Heart left ventricle (tissue), 16 donors: ENCODE measurements at regions not wholly inside any gene's neighbourhood (a gene's known extent, or its start where the extent isn't known, plus 50 kb on each side); places are given as distances from the start of the nearest gene placed in this dataset.

ENCODE experiments used
- ATAC-seq, 4 donors: fragments of 200-7000 bp; cut with Tn5 transposase; one replicate each; pipeline ENCODE4 v1.9.1; 2020 to 2022; ENCODE audit warnings: moderate library complexity in 4 of 4, mild to moderate bottlenecking in 3 of 4, moderate number of reproducible peaks in 1 of 4
- DNase-seq, 5 donors: peaks; one replicate each; pipeline ENCODE4 v3.0.0-alpha.2; 2020
- H3K27ac ChIP-seq, 12 donors: fragments of 200-600 bp; sonication (generic) in 4 of 12; one replicate each; pipeline versions ENCODE4 v1.5.0 to v1.8.0; 2016 to 2022; ENCODE audit warnings: mild to moderate bottlenecking in 2 of 12
- H3K27me3 ChIP-seq, 9 donors: fragments of 200-600 bp; sonication (generic) in 2 of 9; one replicate each; pipeline versions ENCODE4 v1.5.1 to v1.8.0; 2016 to 2022; ENCODE audit warnings: mild to moderate bottlenecking in 3 of 9
- H3K36me3 ChIP-seq, 9 donors: fragments of 200-600 bp; sonication (generic) in 2 of 9; one replicate each; pipeline versions ENCODE4 v1.5.0 to v1.8.0; 2018 to 2022; ENCODE audit warnings: mild to moderate bottlenecking in 2 of 9
- H3K4me1 ChIP-seq, 12 donors: fragments of 200-600 bp; sonication (generic) in 4 of 12; one replicate each; pipeline versions ENCODE4 v1.5.0 to v1.8.0; 2016 to 2022; ENCODE audit warnings: mild to moderate bottlenecking in 3 of 12
- H3K4me3 ChIP-seq, 12 donors: fragments of 200-600 bp; sonication (generic) in 4 of 12; one replicate each; pipeline versions ENCODE4 v1.5.0 to v1.8.0; 2017 to 2022; ENCODE audit warnings: mild to moderate bottlenecking in 9 of 12, moderate library complexity in 4 of 12
- H3K9me3 ChIP-seq, 12 donors: fragments of 200-600 bp; sonication (generic) in 4 of 12; one replicate each; pipeline versions ENCODE4 v1.5.0 to v1.8.0; 2016 to 2022; ENCODE audit warnings: mild to moderate bottlenecking in 1 of 12
- CTCF ChIP-seq, 12 donors: fragments of 200-600 bp; sonication (generic) in 4 of 12; IDR thresholded peaks; one replicate each; pipeline versions ENCODE4 v1.5.0 to v1.8.0; 2018 to 2022; ENCODE audit warnings: antibody characterized with exemption in 12 of 12, mild to moderate bottlenecking in 5 of 12
- POLR2A ChIP-seq, 2 donors: fragments of 450-650 bp; IDR thresholded peaks; one replicate each; pipeline ENCODE4 v1.6.1; 2017; ENCODE audit warnings: antibody characterized with exemption in 2 of 2, mild to moderate bottlenecking in 2 of 2, moderate library complexity in 2 of 2
- WGBS, 4 donors: extraction: QIAGEN DNeasy Blood & Tissue Kit in 2 of 4; methylation state at CpG; one replicate each; pipeline versions ENCODE4 v1.1.5 to v1.1.7; 2013 to 2018; 5-methylcytosine and 5-hydroxymethylcytosine counted together
- intact Hi-C, 10 donors: fragments of 100-400 bp; cut with DNase I; formaldehyde crosslinking; loops; one replicate each; pipeline versions ENCODE4 v1.11.1 to v1.14.2; 2022
- donor health status: ischemic (EF 13 %, LVEDD 7.1; RV severe dilation, severe dysfunction).
- donor health status: healthy with polysubstance abuse.
- donor health status: DM: no; HTN: yes; CAD: no.
- donor health status: DM: no; HTN: no; CAD: no.
- donor health status: ischemic (EF 25% LVEDD 6.9; RV normal size, moderate dysfunction).
- donor health status: ischemic (EF 25% LVEDD 5.7; RV mildly dilated, moderate dysfunction).
- donor health status: healthy.
- donor health status: DM: yes; HTN: yes; CAD: no.
- donor health status: ischemic (EF 35%, LVEDD 5.7; RV mildly dilated, moderate dysfunction).
- donor health status: nonischemic (EF 11% LVEDD 7.7; RV severe dilation, severe dysfunction).
- donor health status: DM: yes; HTN: yes; CAD: no.
- donor health status: PGD.
- donor health status: ischemic (EF 29% LVEDD 5.4; RV normal size, mild dysfunction).
- donor health status: nonischemic (EF 23%, LVEDD 6.1; RV moderate dilation, normal function).

DNA sequence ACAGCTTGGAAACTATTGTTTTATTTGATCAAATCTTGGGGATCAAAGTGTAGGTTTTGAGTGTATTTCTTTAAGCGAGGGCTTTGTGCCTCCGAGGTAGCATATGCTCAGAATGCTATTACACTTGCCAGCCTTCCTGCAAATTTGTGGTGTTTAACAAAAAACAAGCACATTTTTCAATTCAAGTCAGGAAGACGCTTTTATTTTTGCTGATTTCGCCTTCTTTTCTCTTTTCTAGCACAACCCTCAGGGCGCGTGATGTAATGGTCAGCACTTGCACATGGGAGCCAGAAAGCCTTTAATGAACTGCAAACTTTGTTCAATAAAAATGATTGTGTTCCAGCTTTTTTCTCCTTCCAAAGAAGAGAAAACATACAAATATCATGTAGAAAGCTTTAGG lies 466.5 kb downstream of the PRKD1 start:
- ATAC-seq (no peak), DNase-seq (no peak)
- WGBS, 4 donors = 80 to 93% (median 83%) methylated on average over 6 of the region's 6 CpGs
- H3K4me1 ChIP-seq = no peaks in the 10 kb centered on the region
- no peak overlapping the region for H3K4me3 ChIP-seq
- TF ChIP-seq POLR2A (IDR thresholded peaks at IDR 0.05) (no peak), CTCF (IDR thresholded peaks at IDR 0.05) (no peak)
- intact Hi-C loops = no loop called here
- peaks cover 0 to 5% (median 0%) of the 10 kb centered on the region in 9 donors for H3K27me3 ChIP-seq
- H3K36me3 ChIP-seq = no peaks in the 10 kb centered on the region
- no peak overlapping the region for H3K27ac ChIP-seq
- no peaks in the 10 kb centered on the region for H3K9me3 ChIP-seq

- H3K9me3 ChIP-seq = no peaks in the 10 kb centered on the region
- TF ChIP-seq CTCF (IDR thresholded peaks at IDR 0.05) (no peak), POLR2A (IDR thresholded peaks at IDR 0.05) (no peak)
- 33 to 41% (median 35%) methylated on average over 1 of the region's 1 CpG for WGBS, 4 donors
- DNase-seq (no peak), ATAC-seq (no peak)
- intact Hi-C loops = no loop called here
- peaks cover 0 to 5% (median 0%) of the 10 kb centered on the region in 9 donors for H3K27me3 ChIP-seq
- no peak overlapping the region for H3K27ac ChIP-seq
- H3K4me1 ChIP-seq = no peaks in the 10 kb centered on the region
- H3K36me3 ChIP-seq = no peaks in the 10 kb centered on the region
- no peak overlapping the region for H3K4me3 ChIP-seq
These were observed 466.1 kb downstream of the PRKD1 start for GRCh38 chr14:29461506-29461905.

- Histone ChIP-seq H3K27ac (no peak overlapping the region), H3K4me1 (no peaks in the 10 kb centered on the region), H3K27me3 (peaks cover 0 to 5% (median 0%) of the 10 kb centered on the region in 9 donors), H3K4me3 (no peak overlapping the region), H3K36me3 (no peaks in the 10 kb centered on the region), H3K9me3 (no peaks in the 10 kb centered on the region)
- DNase-seq = no peak
- intact Hi-C loops = no loop called here
- no peak for TF ChIP-seq CTCF (IDR thresholded peaks at IDR 0.05)
- TF ChIP-seq POLR2A (IDR thresholded peaks at IDR 0.05) = no peak
- WGBS, 4 donors = 71 to 88% (median 82%) methylated on average over 1 of the region's 1 CpG
- ATAC-seq = no peak
These were observed 465.3 kb downstream of the PRKD1 start for GRCh38 chr14:29462321-29462720.

DNA sequence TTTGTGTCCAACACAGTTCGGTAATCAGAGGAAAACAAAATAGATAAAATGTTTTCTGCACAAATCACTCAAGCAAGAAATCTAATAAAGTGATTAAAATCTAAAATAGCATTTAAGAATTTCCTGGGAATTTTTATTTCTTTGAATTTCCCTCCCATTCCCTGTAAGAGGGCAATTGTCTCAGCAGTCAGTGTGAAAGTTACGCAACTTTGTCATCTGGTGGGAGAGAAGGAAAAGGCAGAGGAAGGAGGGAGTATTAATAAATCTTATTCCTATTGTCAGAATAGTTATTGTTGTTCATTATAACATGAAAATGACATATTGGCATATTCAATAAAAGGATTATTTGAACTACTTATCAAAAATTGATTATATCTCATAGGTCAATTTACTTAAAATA lies 464.9 kb downstream of the PRKD1 start:
- TF ChIP-seq CTCF (IDR thresholded peaks at IDR 0.05) (no peak), POLR2A (IDR thresholded peaks at IDR 0.05) (no peak)
- Histone ChIP-seq H3K27ac (no peak overlapping the region), H3K27me3 (peaks cover 0 to 5% (median 0%) of the 10 kb centered on the region in 9 donors), H3K4me3 (no peak overlapping the region), H3K9me3 (no peaks in the 10 kb centered on the region), H3K36me3 (no peaks in the 10 kb centered on the region), H3K4me1 (no peaks in the 10 kb centered on the region)
- ATAC-seq = no peak
- WGBS, 4 donors = 87 to 88% (median 87%) methylated on average over 2 of the region's 2 CpGs
- intact Hi-C loops = no loop called here
- no peak for DNase-seq
